NCI-H2107 treated with DMSO at 0.1 percent for 48 hours (cell line): ENCODE measurements at regions not wholly inside any gene's neighbourhood (a gene's known extent, or its start where the extent isn't known, plus 50 kb on each side); places are given as distances from the start of the nearest gene placed in this dataset.

Source experiments
- DNase-seq: peaks from one replicate; lab custom pipeline; 2025; ENCODE audit not compliant: unreplicated experiment; lab: John Stamatoyannopoulos, UW

GRCh38 chr3:174640932-174641331, 218.2 kb upstream of the NAALADL2 start:
- DNase-seq = no peak

DNA sequence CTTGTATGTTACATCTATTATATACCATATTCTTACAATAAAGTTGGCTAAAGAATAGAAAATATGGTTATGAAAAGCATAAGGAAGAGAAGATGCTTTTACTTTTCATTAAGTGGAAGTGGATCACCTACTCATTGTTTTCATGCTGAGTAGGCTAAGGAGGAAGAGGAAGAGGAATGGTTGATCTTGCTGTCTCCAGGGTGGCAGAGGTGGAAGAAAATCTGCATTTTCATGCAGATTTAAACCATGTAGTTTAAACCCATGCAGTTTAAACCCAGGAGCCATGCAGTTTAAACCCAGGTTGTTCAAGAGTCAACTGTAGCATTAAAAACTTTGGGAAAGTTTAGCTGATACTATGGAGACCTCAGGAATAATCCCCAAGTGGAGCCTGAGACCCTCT, 214.8 kb upstream of the NAALADL2 start:
- no peak for DNase-seq

- DNase-seq = no peak
Observed at GRCh38 chr3:174651951-174652350, 207.2 kb upstream of the NAALADL2 start.

GRCh38 chr3:174659511-174659910, 199.6 kb upstream of the NAALADL2 start:
- DNase-seq = no peak

DNA sequence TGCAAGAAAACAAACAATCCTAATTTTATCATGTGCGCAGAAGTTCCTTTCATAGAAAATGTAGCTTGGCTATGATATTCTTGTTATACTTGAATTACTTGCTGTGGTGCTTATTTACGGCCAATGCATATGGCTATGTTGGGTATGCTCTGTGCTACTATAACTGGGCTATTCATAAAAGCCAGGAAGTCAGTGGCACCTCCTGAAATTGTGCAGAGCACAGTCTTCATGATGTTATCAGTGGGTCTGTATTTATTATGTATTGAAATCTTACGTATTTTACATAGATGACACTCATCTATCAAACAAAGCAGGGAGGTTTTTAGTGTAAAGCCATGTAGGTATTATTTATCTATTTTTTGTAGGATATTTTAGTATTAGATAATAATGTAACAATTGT, 196.5 kb upstream of the NAALADL2 start:
- DNase-seq = no peak

DNA sequence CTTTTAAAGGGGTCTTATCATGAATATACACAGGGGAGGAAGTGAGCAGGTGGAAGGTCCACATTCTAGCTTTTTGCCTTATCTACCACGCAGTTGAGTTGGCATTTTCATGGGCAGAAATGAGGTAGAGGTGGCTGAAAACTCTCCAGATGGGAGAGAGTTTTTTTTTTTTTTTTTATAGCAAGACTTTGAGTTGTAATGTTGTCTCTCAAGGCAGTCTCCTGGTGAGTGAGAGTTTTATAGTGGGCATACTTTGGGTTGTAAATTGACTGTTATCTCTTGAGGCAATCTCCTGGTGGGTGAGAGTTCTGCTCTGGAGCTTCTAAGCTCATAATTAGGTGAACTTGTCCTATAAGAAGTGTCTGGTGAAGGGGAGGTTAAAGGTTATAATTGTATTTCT, 191.7 kb upstream of the NAALADL2 start:
- no peak for DNase-seq

DNA sequence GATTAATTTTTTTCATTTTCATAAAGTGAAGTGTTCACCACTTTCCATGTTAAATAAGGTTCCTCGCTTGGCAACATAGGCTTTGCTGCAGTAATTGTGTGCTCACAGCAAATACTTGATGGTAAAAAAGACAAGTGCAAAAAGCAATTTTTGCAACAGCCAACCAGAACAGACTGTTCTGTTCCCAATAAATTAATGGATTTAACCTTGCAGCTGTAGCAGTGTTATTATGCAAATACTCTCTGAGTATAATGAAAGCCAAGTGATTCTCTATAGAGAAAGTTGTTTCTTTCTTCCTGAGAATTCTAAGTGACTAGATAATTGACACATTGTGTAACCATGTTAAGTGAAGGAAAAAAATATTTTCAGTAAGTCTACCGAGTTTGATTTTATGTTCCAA, 183.7 kb upstream of the NAALADL2 start:
- no peak for DNase-seq

DNA sequence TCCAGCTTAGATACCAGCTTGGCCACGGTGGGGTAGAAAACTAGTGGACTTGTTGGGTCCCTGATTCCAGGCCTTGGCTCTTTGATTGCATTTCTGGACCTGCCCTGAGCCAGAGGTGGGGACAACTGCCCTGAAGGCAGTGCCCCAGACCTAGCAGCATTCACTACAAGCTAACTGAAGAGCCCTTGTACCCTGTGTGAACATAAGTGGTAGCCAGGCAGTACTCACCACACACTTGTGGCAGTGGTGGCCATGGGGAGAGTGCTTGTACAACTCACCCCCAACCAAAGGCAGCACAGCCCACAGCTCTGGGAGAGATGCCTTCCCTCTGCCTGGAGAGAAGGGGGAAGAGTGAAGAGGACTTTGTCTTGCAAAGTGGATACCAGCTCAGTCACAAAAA, 177.3 kb upstream of the NAALADL2 start:
- no peak for DNase-seq

DNA sequence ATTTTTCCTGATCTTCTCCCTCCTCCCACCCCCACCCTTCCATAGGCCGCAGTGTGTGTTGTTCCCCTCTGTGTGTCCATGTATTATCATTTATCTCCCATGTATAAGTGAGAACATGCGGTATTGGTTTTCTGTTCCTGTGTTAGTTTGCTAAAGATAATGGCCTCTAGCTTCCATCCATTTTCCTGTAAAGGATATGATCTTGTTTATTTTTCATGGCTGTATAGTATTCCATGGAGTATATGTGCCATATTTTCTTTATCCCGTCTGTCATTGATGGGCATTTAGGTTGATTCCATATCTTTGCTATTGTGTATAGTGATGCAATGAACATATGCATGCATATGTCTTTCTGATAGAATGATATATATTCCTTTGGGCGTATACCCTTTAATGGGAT, 173.3 kb upstream of the NAALADL2 start:
- no peak for DNase-seq

GRCh38 chr3:174697310-174697709, 161.8 kb upstream of the NAALADL2 start:
- DNase-seq = no peak

DNA sequence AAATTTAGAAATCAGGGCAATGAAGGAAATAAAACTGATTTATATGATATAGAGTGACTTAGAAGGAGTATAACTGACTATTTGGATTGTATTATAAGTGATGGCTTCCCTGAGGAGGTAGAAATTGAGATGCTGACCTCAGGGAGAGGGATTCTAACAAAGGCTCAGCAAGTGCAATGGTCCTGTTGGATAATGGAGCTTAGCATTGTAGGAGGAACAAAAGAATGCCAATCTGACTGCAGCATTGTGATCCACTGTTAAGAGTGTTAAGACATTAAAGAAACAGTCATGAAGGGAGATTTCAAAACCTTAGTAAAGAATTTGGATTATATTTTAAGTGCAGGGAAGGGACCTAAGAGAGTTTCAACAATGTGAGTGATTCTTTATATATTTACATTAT, 158.4 kb upstream of the NAALADL2 start:
- DNase-seq = no peak

- DNase-seq = no peak
Observed at GRCh38 chr3:174710612-174711011, 148.5 kb upstream of the NAALADL2 start.

DNA sequence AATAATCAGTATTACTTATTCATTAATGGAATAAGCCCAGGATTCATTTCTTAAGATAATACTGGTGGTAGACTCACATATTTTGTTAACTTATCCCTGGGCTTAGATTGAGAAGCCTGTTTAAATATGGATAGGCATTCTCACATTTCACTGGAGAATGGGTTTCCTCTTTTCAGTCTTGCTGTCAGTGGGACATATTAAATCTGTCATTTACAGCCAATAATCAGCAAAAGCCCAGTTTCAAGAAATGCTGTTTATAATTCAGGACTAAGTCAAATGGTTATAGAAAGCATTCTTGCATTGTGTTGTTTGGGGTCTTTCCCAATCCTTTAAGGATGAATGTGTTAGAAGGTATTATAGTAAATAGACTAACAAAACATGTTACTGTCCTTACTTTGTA, 143.7 kb upstream of the NAALADL2 start:
- no peak for DNase-seq

DNA sequence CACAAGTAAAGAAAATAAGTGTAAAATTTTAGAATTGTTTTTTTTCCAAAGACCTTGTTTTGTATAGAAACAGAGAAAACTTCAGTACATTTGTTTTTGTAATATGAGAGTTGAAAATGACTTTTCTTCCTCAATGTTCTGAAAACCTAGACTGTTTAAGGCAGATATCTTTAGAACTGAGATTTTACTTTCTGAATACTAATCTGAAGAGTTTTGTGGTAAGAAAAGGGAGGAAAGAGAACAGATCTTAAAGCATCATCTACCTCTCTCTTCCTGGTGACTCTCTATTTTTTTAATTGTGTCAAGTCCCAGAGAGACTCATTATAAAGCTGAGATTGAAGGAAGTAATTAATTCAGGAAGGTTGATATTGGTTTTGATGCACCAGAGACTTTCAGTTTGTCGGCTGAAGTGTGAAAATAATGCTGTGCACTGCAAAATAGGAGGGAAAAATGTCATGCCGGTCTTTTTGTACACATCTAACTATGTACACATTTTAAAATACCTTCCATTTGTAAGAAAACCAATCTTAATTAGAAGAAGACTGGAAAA, 142.1 kb upstream of the NAALADL2 start:
- no peak for DNase-seq

- no peak for DNase-seq
Observed at GRCh38 chr3:174720717-174721116, 138.4 kb upstream of the NAALADL2 start.

DNA sequence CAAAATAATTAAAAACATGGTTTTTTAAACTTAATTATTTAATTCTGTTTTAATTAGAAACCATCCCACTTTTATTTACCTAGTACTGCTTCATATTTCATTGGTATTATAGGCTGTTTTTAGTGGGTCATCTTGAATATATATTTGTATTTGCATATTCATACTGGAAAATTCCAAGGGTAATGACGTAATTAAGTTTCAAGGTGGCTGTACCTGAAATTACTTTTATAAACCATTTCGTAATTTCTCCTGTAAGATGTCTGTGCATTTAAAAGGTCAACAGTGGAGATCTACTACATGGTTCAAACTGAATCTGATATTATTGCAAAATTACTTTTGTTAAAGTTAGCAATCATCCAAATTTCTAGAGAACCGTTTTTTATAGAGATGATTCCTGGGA, 133.8 kb upstream of the NAALADL2 start:
- DNase-seq = no peak

DNA sequence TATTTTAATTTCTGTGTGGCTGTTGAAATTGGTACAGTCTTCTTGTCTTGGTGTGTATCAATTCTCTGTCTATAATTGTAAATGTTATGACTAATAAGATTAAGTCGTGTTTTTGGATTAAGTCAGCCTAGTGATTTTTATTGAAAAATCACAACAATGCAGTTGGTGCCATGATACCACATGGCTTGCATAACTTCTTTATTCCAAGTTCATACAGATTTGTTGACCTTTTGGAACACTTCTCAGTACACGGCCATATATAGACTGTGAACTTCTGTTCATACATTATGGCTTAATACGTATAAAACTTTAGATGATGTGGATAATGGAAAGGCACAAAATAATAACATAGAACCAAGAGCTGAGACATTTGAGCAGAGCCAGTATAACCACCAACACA, 121.2 kb upstream of the NAALADL2 start:
- DNase-seq = no peak

DNA sequence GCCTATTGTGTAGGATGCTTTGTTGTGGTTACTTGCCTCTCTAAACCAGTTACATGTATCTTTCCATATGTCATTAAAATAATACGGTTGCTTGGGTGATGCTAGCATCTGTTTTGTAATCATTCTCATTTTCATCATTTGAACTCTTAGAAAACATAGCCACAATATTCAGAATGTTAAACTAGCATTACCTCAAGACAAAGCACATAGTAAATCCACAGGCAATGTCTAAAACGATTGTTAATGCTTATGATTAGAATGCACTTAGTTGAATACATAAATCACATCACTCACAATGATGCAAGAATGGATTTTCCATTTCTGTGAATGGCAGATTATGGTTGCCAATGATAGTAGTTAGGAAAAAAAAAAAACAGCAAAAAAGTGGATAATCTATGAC, 110.0 kb upstream of the NAALADL2 start:
- no peak for DNase-seq

- DNase-seq = no peak
Observed at GRCh38 chr3:174755833-174756829, 103.0 kb upstream of the NAALADL2 start.

DNA sequence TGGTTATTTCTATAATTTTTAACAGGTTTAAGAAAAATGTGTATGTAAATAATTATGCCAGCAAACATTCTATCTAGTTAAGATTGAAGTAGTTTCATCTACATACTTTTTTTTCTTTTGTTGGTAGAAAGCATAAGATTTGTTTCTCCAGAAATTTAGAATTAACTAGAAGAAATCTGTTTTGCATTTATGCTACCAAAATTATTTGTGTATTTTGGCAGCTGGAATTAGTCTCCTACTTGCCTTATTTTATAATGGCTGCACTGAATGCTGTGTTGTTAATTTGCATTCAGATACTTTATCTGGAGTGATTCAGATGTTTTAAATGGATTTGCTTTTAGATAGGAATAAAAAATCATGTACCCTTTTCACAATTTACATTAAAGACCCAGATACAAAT, 100.2 kb upstream of the NAALADL2 start:
- DNase-seq = no peak

DNA sequence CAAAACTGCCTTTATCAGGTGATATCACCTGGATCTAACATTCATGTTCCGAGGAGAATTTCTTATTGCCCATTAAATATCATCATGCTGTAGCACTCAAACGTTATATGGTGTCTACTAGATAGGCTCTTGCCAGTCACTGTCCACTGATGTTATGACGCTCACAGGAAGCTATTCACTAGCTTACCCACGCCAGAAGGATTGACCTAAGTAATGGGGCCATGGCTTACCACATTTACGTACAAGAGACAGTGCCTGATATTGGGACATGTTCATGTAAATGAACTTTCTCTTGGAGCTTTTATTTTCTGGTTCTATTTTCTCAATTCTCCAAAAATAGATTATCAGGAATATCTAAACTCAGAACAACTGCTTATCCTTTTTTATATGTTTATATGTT, 91.7 kb upstream of the NAALADL2 start:
- DNase-seq = no peak

DNA sequence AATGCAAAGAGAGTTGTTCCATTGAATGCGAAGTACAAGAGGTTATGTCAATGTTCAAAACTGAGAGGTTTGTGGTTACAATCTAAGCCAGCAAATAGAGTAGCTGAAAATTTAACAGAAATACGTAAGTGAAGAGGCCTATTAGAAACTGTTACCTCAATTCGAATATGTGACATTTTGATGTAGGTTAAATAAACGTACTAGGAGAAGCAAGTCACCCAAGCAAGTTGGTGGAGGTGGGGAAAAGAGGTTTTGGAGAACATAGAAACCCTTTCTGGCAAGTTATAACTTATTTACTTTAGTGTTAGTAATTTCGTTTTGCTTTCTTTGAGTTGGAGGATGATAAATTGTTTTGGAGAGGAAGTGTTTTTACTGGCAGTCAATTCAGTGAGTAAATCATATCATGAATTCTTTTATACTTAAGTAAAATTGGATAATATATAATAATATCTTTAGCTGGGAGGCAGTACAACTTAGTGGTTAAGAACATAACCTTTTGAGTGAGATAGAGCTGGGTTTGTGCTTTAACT, 91.2 kb upstream of the NAALADL2 start:
- DNase-seq = no peak
